ENCODE measurements at regions not wholly inside any gene's neighbourhood (a gene's known extent, or its start where the extent isn't known, plus 50 kb on each side); places are given as distances from the start of the nearest gene placed in this dataset.

GRCh38 chr2:163518762-163519161 is 217.0 kb downstream of the FIGN start:
- H3K4me1 Mint-ChIP-seq, result no peaks in the 10 kb centered on the region
- H3K27ac Mint-ChIP-seq, result no peak overlapping the region
- H3K27me3 Mint-ChIP-seq (ENCODE audit: low read depth in 3 of 3), result no peaks in the 10 kb centered on the region
- Histone ChIP-seq H3K79me2 (ENCODE audit: insufficient read depth, low read length) (no peaks in the 10 kb centered on the region), H3K27ac (ENCODE audit: low read depth in 1 of 2, low read length in 2 of 2) (no peak overlapping the region), H3K4me2 (replicated peaks; ENCODE audit: extremely low read depth, low read length, poor library complexity, severe bottlenecking) (no peak overlapping the region), H3K4me1 (ENCODE audit: control insufficient read depth in 1 of 2, insufficient read depth in 2 of 2, low read length in 2 of 2) (no peaks in the 10 kb centered on the region), H3K27me3 (ENCODE audit: control insufficient read depth in 2 of 2, insufficient read depth in 2 of 2, low read length in 2 of 2) (no peaks in the 10 kb centered on the region), H4K20me1 (ENCODE audit: insufficient read depth, low read length) (no peaks in the 10 kb centered on the region), H3K9ac (ENCODE audit: insufficient read depth, low read length, poor library complexity, severe bottlenecking) (no peak overlapping the region), H3K9me3 (replicated peaks in 1 of 2; ENCODE audit: control insufficient read depth in 1 of 2, insufficient read depth in 1 of 2, low read length in 2 of 2) (peaks cover 0 to 6% of the 10 kb centered on the region in 2 donors), H2AFZ (ENCODE audit: insufficient read depth, low read depth, low read length, poor library complexity, severe bottlenecking) (no peak overlapping the region), H3K4me3 (replicated peaks in 1 of 3; ENCODE audit: low read depth in 2 of 3, low read length in 3 of 3) (no peak overlapping the region), H3K36me3 (replicated peaks in 1 of 2; ENCODE audit: control insufficient read depth in 1 of 2, insufficient read depth in 2 of 2, low read length in 2 of 2) (no peaks in the 10 kb centered on the region)
- TF ChIP-seq, protein P1, sequence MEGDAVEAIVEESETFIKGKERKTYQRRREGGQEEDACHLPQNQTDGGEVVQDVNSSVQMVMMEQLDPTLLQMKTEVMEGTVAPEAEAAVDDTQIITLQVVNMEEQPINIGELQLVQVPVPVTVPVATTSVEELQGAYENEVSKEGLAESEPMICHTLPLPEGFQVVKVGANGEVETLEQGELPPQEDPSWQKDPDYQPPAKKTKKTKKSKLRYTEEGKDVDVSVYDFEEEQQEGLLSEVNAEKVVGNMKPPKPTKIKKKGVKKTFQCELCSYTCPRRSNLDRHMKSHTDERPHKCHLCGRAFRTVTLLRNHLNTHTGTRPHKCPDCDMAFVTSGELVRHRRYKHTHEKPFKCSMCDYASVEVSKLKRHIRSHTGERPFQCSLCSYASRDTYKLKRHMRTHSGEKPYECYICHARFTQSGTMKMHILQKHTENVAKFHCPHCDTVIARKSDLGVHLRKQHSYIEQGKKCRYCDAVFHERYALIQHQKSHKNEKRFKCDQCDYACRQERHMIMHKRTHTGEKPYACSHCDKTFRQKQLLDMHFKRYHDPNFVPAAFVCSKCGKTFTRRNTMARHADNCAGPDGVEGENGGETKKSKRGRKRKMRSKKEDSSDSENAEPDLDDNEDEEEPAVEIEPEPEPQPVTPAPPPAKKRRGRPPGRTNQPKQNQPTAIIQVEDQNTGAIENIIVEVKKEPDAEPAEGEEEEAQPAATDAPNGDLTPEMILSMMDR (IDR thresholded peaks at IDR 0.05), result no peak
- H3K9me3 Mint-ChIP-seq, result peaks cover 3 to 13% (median 10%) of the 10 kb centered on the region in 7 donors
- no peak for DNase-seq
- intact Hi-C loops (cut with micrococcal nuclease), result no loop called here
- H3K4me3 Mint-ChIP-seq, result no peak overlapping the region
- H3K36me3 Mint-ChIP-seq, result no peaks in the 10 kb centered on the region
- 78% methylated on average over 1 of the region's 2 CpGs for WGBS (ENCODE audit: insufficient coverage)

- intact Hi-C loops (cut with micrococcal nuclease), result no loop called here
- no peaks in the 10 kb centered on the region for H3K79me2 ChIP-seq (ENCODE audit: insufficient read depth, low read length)
- H3K9me3 Mint-ChIP-seq, result peaks cover 6 to 13% (median 10%) of the 10 kb centered on the region in 7 donors
- H3K4me3 ChIP-seq (replicated peaks in 1 of 3; ENCODE audit: low read depth in 2 of 3, low read length in 3 of 3), result no peak overlapping the region
- peaks cover 0 to 6% of the 10 kb centered on the region in 2 donors for H3K9me3 ChIP-seq (replicated peaks in 1 of 2; ENCODE audit: control insufficient read depth in 1 of 2, insufficient read depth in 1 of 2, low read length in 2 of 2)
- H3K27me3 ChIP-seq (ENCODE audit: control insufficient read depth in 2 of 2, insufficient read depth in 2 of 2, low read length in 2 of 2), result no peaks in the 10 kb centered on the region
- H4K20me1 ChIP-seq (ENCODE audit: insufficient read depth, low read length), result no peaks in the 10 kb centered on the region
- H3K27me3 Mint-ChIP-seq (ENCODE audit: low read depth in 3 of 3), result no peaks in the 10 kb centered on the region
- no peak overlapping the region for H3K4me2 ChIP-seq (replicated peaks; ENCODE audit: extremely low read depth, low read length, poor library complexity, severe bottlenecking)
- no peaks in the 10 kb centered on the region for H3K36me3 Mint-ChIP-seq
- no peaks in the 10 kb centered on the region for H3K4me1 ChIP-seq (ENCODE audit: control insufficient read depth in 1 of 2, insufficient read depth in 2 of 2, low read length in 2 of 2)
- TF ChIP-seq, protein P1 (IDR thresholded peaks at IDR 0.05), result no peak
- H3K27ac Mint-ChIP-seq, result no peak overlapping the region
- no peak overlapping the region for H3K27ac ChIP-seq (ENCODE audit: low read depth in 1 of 2, low read length in 2 of 2)
- no peaks in the 10 kb centered on the region for H3K4me1 Mint-ChIP-seq
- H3K36me3 ChIP-seq (replicated peaks in 1 of 2; ENCODE audit: control insufficient read depth in 1 of 2, insufficient read depth in 2 of 2, low read length in 2 of 2), result no peaks in the 10 kb centered on the region
- no peak overlapping the region for H2AFZ ChIP-seq (ENCODE audit: insufficient read depth, low read depth, low read length, poor library complexity, severe bottlenecking)
- no peak overlapping the region for H3K4me3 Mint-ChIP-seq
- no peak for DNase-seq
- H3K9ac ChIP-seq (ENCODE audit: insufficient read depth, low read length, poor library complexity, severe bottlenecking), result no peak overlapping the region
These were observed 220.0 kb downstream of the FIGN start for GRCh38 chr2:163515836-163516235.

All from CD14-positive monocyte (primary cell).